Neutrophil (primary cell): ENCODE measurements at regions not wholly inside any gene's neighbourhood (a gene's known extent, or its start where the extent isn't known, plus 50 kb on each side); places are given as distances from the start of the nearest gene placed in this dataset.

ENCODE experiments used
- H3K27ac ChIP-seq: fragments of 200-600 bp; sonication (generic); 2 replicates; pipeline ENCODE4 v1.5.1; 2016; ENCODE audit warnings: mild to moderate bottlenecking, moderate library complexity
- H3K27me3 ChIP-seq: fragments of 200-600 bp; sonication (generic); 2 replicates; pipeline ENCODE4 v1.6.0; 2016; ENCODE audit warnings: mild to moderate bottlenecking
- H3K36me3 ChIP-seq: fragments of 200-600 bp; sonication (generic); 2 replicates; pipeline ENCODE4 v1.5.1; 2017
- H3K4me1 ChIP-seq, 2 experiments: fragments of 200-600 bp in 1 of 2; sonication (generic) in 1 of 2; 1 replicate in 1 of 2; 2 replicates in 1 of 2; pipeline versions ENCODE4 v1.5.1 to v1.6.1; 2013 to 2016; ENCODE audit warnings: low read depth in 1 of 2, low read length in 1 of 2, mild to moderate bottlenecking in 1 of 2, moderate library complexity in 1 of 2; ENCODE audit not compliant: control insufficient read depth in 1 of 2, insufficient read depth in 1 of 2
- H3K4me3 ChIP-seq, 2 experiments: fragments of 200-600 bp in 1 of 2; sonication (generic) in 1 of 2; 1 replicate in 1 of 2; 2 replicates in 1 of 2; pipeline ENCODE4 v1.5.1; 2013 to 2016; ENCODE audit warnings: low read depth in 1 of 2, low read length in 1 of 2, mild to moderate bottlenecking in 1 of 2, moderate library complexity in 1 of 2
- H3K9me3 ChIP-seq: fragments of 200-600 bp; sonication (generic); 2 replicates; pipeline ENCODE4 v1.5.1; 2016
- TF ChIP-seq, protein P1 (sequence below): fragments of 200-600 bp; sonication (generic); IDR thresholded peaks from 2 replicates; pipeline ENCODE4 v1.5.1; 2016; ENCODE audit warnings: antibody characterized with exemption

DNA sequence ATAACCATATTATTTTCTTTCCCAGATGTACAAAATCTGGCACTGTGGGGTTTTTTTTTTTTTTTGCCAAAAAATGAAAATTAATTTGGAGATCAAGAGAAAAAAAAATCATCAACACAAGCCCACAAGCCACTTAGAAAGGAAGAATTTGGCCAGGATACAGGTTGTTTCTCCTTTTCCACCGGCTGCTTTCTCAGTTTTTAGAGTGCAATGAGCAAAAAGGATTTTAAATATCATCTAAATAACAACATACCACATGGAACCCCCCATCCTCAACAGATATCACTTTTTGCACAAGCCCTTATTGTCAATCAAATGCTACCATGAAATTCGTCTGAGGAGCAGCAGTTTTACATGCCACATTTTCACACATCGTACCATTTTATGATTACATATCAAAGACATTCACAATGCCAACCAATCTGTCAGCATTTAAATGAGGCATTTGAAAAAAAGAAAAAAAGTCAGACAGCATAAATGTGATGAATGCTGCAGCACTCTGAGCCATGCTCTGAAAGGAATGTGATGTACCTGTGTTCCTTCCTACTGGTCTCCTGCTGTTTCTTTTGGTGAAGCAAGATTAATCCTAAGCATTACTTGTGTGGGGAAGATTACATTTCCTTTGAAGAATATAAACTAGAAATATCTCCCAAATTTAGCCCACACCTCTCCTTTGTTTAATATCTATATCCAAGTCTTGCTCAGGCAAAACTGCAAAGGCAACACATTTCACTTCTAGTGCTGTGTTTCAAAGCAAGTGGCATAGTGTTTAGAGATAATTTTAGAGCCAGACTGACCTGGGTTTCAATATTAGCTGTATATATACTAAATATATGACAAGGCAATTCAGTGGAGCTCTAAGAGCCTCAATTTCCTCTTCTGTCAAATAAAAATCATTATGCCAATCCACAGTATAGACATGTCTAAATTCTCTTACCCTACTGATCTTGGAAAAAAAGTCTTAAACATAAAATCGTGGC, 391.3 kb downstream of the CMPK2 start:
- H3K4me3 ChIP-seq: no peak overlapping the region
- no peaks in the 10 kb centered on the region for H3K4me1 ChIP-seq
- H3K27me3 ChIP-seq: no peaks in the 10 kb centered on the region
- no peak overlapping the region for H3K27ac ChIP-seq
- H3K36me3 ChIP-seq: no peaks in the 10 kb centered on the region
- H3K9me3 ChIP-seq: no peaks in the 10 kb centered on the region
- TF ChIP-seq, protein P1, sequence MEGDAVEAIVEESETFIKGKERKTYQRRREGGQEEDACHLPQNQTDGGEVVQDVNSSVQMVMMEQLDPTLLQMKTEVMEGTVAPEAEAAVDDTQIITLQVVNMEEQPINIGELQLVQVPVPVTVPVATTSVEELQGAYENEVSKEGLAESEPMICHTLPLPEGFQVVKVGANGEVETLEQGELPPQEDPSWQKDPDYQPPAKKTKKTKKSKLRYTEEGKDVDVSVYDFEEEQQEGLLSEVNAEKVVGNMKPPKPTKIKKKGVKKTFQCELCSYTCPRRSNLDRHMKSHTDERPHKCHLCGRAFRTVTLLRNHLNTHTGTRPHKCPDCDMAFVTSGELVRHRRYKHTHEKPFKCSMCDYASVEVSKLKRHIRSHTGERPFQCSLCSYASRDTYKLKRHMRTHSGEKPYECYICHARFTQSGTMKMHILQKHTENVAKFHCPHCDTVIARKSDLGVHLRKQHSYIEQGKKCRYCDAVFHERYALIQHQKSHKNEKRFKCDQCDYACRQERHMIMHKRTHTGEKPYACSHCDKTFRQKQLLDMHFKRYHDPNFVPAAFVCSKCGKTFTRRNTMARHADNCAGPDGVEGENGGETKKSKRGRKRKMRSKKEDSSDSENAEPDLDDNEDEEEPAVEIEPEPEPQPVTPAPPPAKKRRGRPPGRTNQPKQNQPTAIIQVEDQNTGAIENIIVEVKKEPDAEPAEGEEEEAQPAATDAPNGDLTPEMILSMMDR: no peak

DNA sequence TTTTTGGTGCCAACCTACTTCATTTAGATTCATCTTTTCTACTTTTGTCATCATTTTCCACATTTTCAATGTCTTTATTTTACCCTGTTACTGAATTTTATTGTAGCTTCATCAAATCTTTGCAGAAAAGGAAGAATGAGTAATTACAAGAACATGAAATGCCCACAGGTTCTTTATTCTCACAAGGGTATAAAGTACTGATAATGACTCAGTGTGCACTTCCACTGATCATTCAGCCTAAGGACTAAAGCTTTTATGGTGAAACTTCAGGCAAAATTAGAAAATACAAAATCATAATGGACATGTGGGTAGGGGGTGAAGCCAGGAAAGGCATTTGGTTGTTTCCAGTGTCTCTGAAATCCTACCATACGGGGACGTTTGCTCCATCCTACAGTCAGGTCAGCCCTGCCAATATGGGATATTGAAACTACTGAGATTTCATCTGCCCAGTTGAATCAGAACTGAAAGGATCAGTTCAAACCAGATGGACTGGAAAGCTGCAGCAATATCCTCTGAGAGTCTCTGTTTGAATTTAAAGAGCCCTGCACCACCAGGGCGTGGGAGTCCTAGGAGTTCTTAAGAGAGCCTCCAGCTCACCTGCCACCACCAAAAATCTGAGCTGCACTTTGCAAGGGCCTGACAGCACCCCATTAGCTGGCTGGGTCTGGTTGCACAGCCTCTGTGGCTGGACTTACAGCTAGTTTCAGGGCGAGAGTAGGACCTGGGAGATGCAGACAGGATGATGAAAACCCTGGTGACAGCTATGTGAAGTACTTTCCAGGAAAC, 390.4 kb downstream of the CMPK2 start:
- no peaks in the 10 kb centered on the region for H3K27me3 ChIP-seq

DNA sequence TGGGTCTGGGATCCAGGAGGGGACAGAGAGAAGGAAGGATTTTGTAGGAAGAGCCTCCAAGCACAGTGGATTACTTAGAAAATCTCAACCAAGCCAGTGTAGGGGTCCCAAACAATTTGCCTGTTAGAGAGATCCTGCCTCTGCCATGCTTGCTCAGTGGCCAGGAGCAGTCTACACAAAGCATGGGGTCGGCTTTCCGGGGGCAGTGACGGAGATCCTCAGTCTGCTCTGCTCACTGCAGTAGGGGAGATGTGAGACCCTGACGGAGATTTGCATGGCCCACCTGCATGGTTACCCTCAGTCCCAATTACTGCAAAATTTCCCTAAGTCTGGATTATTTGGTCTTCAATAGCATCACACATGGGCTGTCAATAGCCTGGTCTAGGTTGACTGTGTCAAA, 385.2 kb downstream of the CMPK2 start:
- Histone ChIP-seq H3K9me3 (no peaks in the 10 kb centered on the region), H3K4me1 (no peaks in the 10 kb centered on the region), H3K27ac (no peak overlapping the region), H3K27me3 (no peaks in the 10 kb centered on the region), H3K4me3 (no peak overlapping the region), H3K36me3 (no peaks in the 10 kb centered on the region)
- TF ChIP-seq, protein P1: no peak

More for the DNA sequence above, 390.4 kb downstream of the CMPK2 start:
- no peak overlapping the region for H3K4me3 ChIP-seq
- no peak overlapping the region for H3K27ac ChIP-seq
- H3K36me3 ChIP-seq: no peaks in the 10 kb centered on the region
- no peaks in the 10 kb centered on the region for H3K4me1 ChIP-seq
- H3K9me3 ChIP-seq: no peaks in the 10 kb centered on the region
- TF ChIP-seq, protein P1: no peak

DNA sequence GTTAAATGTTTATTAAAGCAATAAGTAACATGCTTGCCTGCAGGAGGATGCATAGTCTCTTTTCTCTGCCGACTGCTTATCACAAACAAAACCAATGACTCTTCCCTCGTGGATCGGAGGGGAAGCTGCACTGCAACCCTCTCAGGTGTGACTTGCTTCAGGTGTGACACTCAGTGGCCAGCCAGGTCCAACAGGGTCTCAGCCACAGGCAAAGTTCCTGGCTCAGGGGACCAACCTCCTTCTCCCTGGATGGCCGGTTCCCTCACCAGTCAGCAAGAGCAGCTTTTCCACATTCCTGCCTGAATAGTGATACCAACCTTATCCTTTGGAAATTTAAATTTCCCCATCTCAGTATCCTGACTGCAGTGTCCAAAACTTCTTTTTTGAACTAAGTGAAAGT, 383.5 kb downstream of the CMPK2 start:
- H3K9me3 ChIP-seq: no peaks in the 10 kb centered on the region
- TF ChIP-seq, protein P1: no peak
- H3K4me3 ChIP-seq: no peak overlapping the region

DNA sequence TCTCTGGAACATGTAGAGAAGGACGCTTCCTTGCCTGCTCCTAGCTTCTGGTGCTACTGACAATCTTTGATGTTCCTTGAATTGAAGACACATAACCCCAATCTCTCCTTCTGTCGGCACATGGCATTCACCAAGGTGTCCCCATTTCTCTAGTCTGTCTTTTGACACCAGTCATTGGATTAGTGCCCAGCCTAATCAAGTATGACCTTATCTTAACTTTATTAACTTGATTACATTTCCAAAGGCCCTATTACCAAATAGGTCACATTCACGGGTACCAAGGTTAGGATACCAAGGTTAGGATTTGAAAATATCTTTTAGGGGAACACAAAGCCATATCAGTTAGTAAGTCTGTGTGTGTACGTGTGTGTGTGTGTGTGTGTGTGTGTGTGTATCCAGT, 377.9 kb downstream of the CMPK2 start:
- no peak overlapping the region for H3K27ac ChIP-seq
- no peak overlapping the region for H3K4me3 ChIP-seq
- TF ChIP-seq, protein P1: no peak
- no peaks in the 10 kb centered on the region for H3K36me3 ChIP-seq
- no peaks in the 10 kb centered on the region for H3K9me3 ChIP-seq
- no peaks in the 10 kb centered on the region for H3K27me3 ChIP-seq
- no peaks in the 10 kb centered on the region for H3K4me1 ChIP-seq

More for the DNA sequence above, 383.5 kb downstream of the CMPK2 start:
- Histone ChIP-seq H3K36me3 (no peaks in the 10 kb centered on the region), H3K4me1 (no peaks in the 10 kb centered on the region), H3K27me3 (no peaks in the 10 kb centered on the region), H3K27ac (no peak overlapping the region)
